Esophagus squamous epithelium (tissue), 5 donors: ENCODE measurements at regions not wholly inside any gene's neighbourhood (a gene's known extent, or its start where the extent isn't known, plus 50 kb on each side); places are given as distances from the start of the nearest gene placed in this dataset.
A peak's percentile ranks its signal among the peaks of the same experiment; 100 is the strongest.

Experiments used
- DNase-seq: peaks from one replicate; lab custom pipeline; 2025; lab: John Stamatoyannopoulos, UW
- H3K27ac ChIP-seq, 4 donors: fragments of 200-600 bp; sonication (generic); one replicate each; pipeline ENCODE4 v1.5.1; 2016 to 2019; ENCODE audit warnings: mild to moderate bottlenecking in 1 of 4
- H3K27me3 ChIP-seq, 4 donors: fragments of 200-600 bp; sonication (generic); 1 replicate in 3 of 4; 2 replicates in 1 of 4; pipeline versions ENCODE4 v1.5.1 to v1.6.0; 2017 to 2021; ENCODE audit warnings: antibody characterized with exemption in 1 of 4
- H3K36me3 ChIP-seq, 3 donors: fragments of 200-600 bp; sonication (generic); one replicate each; pipeline ENCODE4 v1.5.1; 2016 to 2019
- H3K4me1 ChIP-seq, 3 donors: fragments of 200-600 bp; sonication (generic); one replicate each; pipeline ENCODE4 v1.5.1; 2017 to 2019
- H3K4me3 ChIP-seq, 4 donors: fragments of 200-600 bp; sonication (generic); 1 replicate in 3 of 4; 2 replicates in 1 of 4; pipeline ENCODE4 v1.5.1; 2016 to 2019; ENCODE audit warnings: mild to moderate bottlenecking in 2 of 4, moderate library complexity in 1 of 4
- H3K9me3 ChIP-seq, 3 donors: fragments of 200-600 bp; sonication (generic); one replicate each; pipeline ENCODE4 v1.5.1; 2016 to 2019
- CTCF ChIP-seq, 6 experiments: fragments of 450-650 bp in 4 of 6; fragments of 200-600 bp in 2 of 6; sonication (generic) in 2 of 6; IDR thresholded peaks; one replicate each; pipeline ENCODE4 v1.5.1; 2016 to 2019; ENCODE audit warnings: antibody characterized with exemption in 6 of 6, mild to moderate bottlenecking in 4 of 6, moderate library complexity in 4 of 6
- POLR2A ChIP-seq, 4 donors: fragments of 450-650 bp; IDR thresholded peaks; one replicate each; pipeline ENCODE4 v1.6.1; 2017; ENCODE audit warnings: antibody characterized with exemption in 4 of 4, mild to moderate bottlenecking in 4 of 4, moderate library complexity in 3 of 4
- WGBS, 2 donors: methylation state at CpG; one replicate each; pipeline ENCODE4 v1.1.5; 2018; 5-methylcytosine and 5-hydroxymethylcytosine counted together
- intact Hi-C: fragments of 100-400 bp; cut with DNase I; formaldehyde crosslinking; loops from one replicate; pipeline ENCODE4 v1.15.0; 2022
- donor health status: DM: yes; HTN: yes; CAD: no.

- no peak for DNase-seq
- TF ChIP-seq CTCF (IDR thresholded peaks at IDR 0.05) (no peak), POLR2A (IDR thresholded peaks at IDR 0.05) (no peak)
- 56 to 86% methylated on average over 1 of the region's 3 CpGs for WGBS, 2 donors
- Histone ChIP-seq H3K27me3 (no peaks in the 10 kb centered on the region), H3K36me3 (no peaks in the 10 kb centered on the region), H3K9me3 (no peaks in the 10 kb centered on the region), H3K27ac (peak overlapping the region in 2 of 4 donors; percentile 19 to 44), H3K4me1 (peaks cover 0 to 52% (median 27%) of the 10 kb centered on the region in 3 donors), H3K4me3 (no peak overlapping the region)
- intact Hi-C loops = no loop called here
Measured at GRCh38 chrX:68995386-68995779, 166.6 kb downstream of the EFNB1 start.

- DNase-seq = no peak
- Histone ChIP-seq H3K27ac (no peak overlapping the region), H3K4me3 (no peak overlapping the region), H3K36me3 (no peaks in the 10 kb centered on the region), H3K9me3 (no peaks in the 10 kb centered on the region), H3K27me3 (no peaks in the 10 kb centered on the region), H3K4me1 (peaks cover 0 to 57% (median 30%) of the 10 kb centered on the region in 3 donors)
- intact Hi-C loops = no loop called here
- TF ChIP-seq CTCF (IDR thresholded peaks at IDR 0.05) (no peak), POLR2A (IDR thresholded peaks at IDR 0.05) (no peak)
- whole genome bisulfite sequencing, 2 donors = 73 to 77% methylated on average over 1 to 2 of the region's 2 CpGs
Measured at GRCh38 chrX:68994891-68995255, 166.1 kb downstream of the EFNB1 start.

- Histone ChIP-seq H3K36me3 (no peaks in the 10 kb centered on the region), H3K4me3 (no peak overlapping the region), H3K9me3 (no peaks in the 10 kb centered on the region), H3K4me1 (peaks cover 0 to 55% (median 30%) of the 10 kb centered on the region in 3 donors), H3K27me3 (no peaks in the 10 kb centered on the region), H3K27ac (no peak overlapping the region)
- no peak for TF ChIP-seq POLR2A (IDR thresholded peaks at IDR 0.05)
- DNase-seq = no peak
- intact Hi-C loops = no loop called here
- WGBS, 2 donors = 19 to 61% methylated on average over 3 of the region's 7 CpGs
Measured at GRCh38 chrX:68994135-68994890, 165.5 kb downstream of the EFNB1 start.

- no peak for DNase-seq
Measured at GRCh38 chrX:68992821-68993397, 164.1 kb downstream of the EFNB1 start.

GRCh38 chrX:68991691-68992345 is 163.0 kb downstream of the EFNB1 start:
- H3K9me3 ChIP-seq = no peaks in the 10 kb centered on the region
- H3K27me3 ChIP-seq = no peaks in the 10 kb centered on the region
- no peaks in the 10 kb centered on the region for H3K36me3 ChIP-seq
- no peak overlapping the region for H3K4me3 ChIP-seq
- WGBS, 2 donors = 90% methylated on average over 2 of the region's 3 CpGs; no CpG with 5 or more reads in 1 of the 2 donors
- intact Hi-C loops = no loop called here
- TF ChIP-seq CTCF (IDR thresholded peaks at IDR 0.05) (no peak), POLR2A (IDR thresholded peaks at IDR 0.05) (no peak)
- peaks cover 0 to 32% (median 19%) of the 10 kb centered on the region in 3 donors for H3K4me1 ChIP-seq
- H3K27ac ChIP-seq = no peak overlapping the region
- no peak for DNase-seq

More at GRCh38 chrX:68992821-68993397, 164.1 kb downstream of the EFNB1 start:
- Histone ChIP-seq H3K36me3 (no peaks in the 10 kb centered on the region), H3K4me1 (peaks cover 0 to 43% (median 26%) of the 10 kb centered on the region in 3 donors), H3K27ac (no peak overlapping the region), H3K9me3 (no peaks in the 10 kb centered on the region), H3K27me3 (no peaks in the 10 kb centered on the region), H3K4me3 (no peak overlapping the region)
- TF ChIP-seq CTCF (IDR thresholded peaks at IDR 0.05) = no peak
- no peak for TF ChIP-seq POLR2A (IDR thresholded peaks at IDR 0.05)
- intact Hi-C loops = no loop called here
- 66 to 67% methylated on average over 2 to 5 of the region's 7 CpGs for WGBS, 2 donors
